ENCODE measurements at regions not wholly inside any gene's neighbourhood (a gene's known extent, or its start where the extent isn't known, plus 50 kb on each side); places are given as distances from the start of the nearest gene placed in this dataset.

DNA sequence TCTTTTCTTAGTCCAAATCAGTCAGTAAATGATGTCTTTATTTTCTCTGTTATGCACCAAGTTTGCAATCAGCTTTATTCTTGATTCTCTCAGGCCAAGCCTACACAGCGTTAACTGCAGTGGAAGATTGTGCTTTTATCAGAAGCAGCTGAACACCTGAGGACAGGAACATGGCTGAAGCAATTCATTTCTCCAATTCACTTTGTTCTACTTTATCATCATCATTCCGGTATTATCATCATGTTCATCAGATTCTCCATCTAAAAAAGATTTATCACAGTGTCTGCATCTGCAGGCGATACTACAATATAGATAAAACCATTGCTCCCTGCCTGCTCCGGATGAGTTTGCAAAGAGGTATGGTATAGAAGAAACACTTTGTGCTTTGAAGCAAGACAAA is 68.1 kb upstream of the STMND1 start:
- TF ChIP-seq, protein P1, sequence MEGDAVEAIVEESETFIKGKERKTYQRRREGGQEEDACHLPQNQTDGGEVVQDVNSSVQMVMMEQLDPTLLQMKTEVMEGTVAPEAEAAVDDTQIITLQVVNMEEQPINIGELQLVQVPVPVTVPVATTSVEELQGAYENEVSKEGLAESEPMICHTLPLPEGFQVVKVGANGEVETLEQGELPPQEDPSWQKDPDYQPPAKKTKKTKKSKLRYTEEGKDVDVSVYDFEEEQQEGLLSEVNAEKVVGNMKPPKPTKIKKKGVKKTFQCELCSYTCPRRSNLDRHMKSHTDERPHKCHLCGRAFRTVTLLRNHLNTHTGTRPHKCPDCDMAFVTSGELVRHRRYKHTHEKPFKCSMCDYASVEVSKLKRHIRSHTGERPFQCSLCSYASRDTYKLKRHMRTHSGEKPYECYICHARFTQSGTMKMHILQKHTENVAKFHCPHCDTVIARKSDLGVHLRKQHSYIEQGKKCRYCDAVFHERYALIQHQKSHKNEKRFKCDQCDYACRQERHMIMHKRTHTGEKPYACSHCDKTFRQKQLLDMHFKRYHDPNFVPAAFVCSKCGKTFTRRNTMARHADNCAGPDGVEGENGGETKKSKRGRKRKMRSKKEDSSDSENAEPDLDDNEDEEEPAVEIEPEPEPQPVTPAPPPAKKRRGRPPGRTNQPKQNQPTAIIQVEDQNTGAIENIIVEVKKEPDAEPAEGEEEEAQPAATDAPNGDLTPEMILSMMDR (IDR thresholded peaks at IDR 0.05 in 8 of 11, conservative IDR thresholded peaks at IDR 0.05 in 3 of 11) = no peak
- TF ChIP-seq POLR2A (IDR thresholded peaks at IDR 0.05) = no peak
